Astrocyte (in vitro differentiated cells and primary cell): ENCODE measurements at regions not wholly inside any gene's neighbourhood (a gene's known extent, or its start where the extent isn't known, plus 50 kb on each side); places are given as distances from the start of the nearest gene placed in this dataset.
"Not testable (repeated sequence)": the region's sequence is repeated elsewhere in the genome, so short reads cannot be mapped to it uniquely, and the experiment has no call there.

ENCODE experiments used
- DNase-seq: peaks from one replicate; pipeline ENCODE4 v3.0.0-alpha.2; 2010; ENCODE audit warnings: low read depth
- FAIRE-seq: peaks from 2 replicates; lab custom pipeline; 2011; peaks lifted over from hg19 to GRCh38; lab: Jason Lieb, UNC
- H2AFZ ChIP-seq: 2 replicates; pipeline ENCODE4 v1.6.0; 2012; ENCODE audit warnings: low read depth, low read length, inconsistent platforms
- H3K27ac ChIP-seq: 2 replicates; pipeline ENCODE4 v1.5.1; 2011; ENCODE audit warnings: low read depth, low read length, inconsistent platforms
- H3K27me3 ChIP-seq: 2 replicates; pipeline ENCODE4 v1.6.0; 2011; ENCODE audit warnings: low read length, inconsistent platforms; ENCODE audit not compliant: insufficient read depth
- H3K36me3 ChIP-seq: 2 replicates; pipeline ENCODE4 v1.5.1; 2011; ENCODE audit warnings: low read length, inconsistent platforms; ENCODE audit not compliant: insufficient read depth
- H3K4me1 ChIP-seq: 2 replicates; pipeline ENCODE4 v1.5.1; 2011; ENCODE audit warnings: low read length, inconsistent platforms; ENCODE audit not compliant: insufficient read depth
- H3K4me2 ChIP-seq: 2 replicates; pipeline ENCODE4 v1.6.0; 2012; ENCODE audit warnings: low read length, inconsistent platforms
- H3K4me3 ChIP-seq: 2 replicates; pipeline ENCODE4 v1.5.1; 2011; ENCODE audit warnings: low read depth, mild to moderate bottlenecking, low read length, inconsistent platforms; ENCODE audit not compliant: insufficient read depth
- H3K79me2 ChIP-seq: 2 replicates; pipeline ENCODE4 v1.6.0; 2012; ENCODE audit warnings: mild to moderate bottlenecking, low read length, inconsistent platforms; ENCODE audit not compliant: insufficient read depth
- H3K9ac ChIP-seq: 2 replicates; pipeline ENCODE4 v1.6.0; 2012; ENCODE audit warnings: mild to moderate bottlenecking, low read length, inconsistent platforms
- H3K9me3 ChIP-seq: 2 replicates; pipeline ENCODE4 v1.5.1; 2012; ENCODE audit warnings: low read depth, mild to moderate bottlenecking, low read length, inconsistent platforms; ENCODE audit not compliant: insufficient read depth
- H4K20me1 ChIP-seq: 2 replicates; pipeline ENCODE4 v1.6.0; 2012; ENCODE audit warnings: low read length, inconsistent platforms; ENCODE audit not compliant: insufficient read depth
- H3K27ac Mint-ChIP-seq: one replicate; pipeline ENCODE4 v1.8.0; 2021; ENCODE audit warnings: mild to moderate bottlenecking, mixed read lengths; ENCODE audit not compliant: unreplicated experiment
- H3K27me3 Mint-ChIP-seq: one replicate; pipeline ENCODE4 v1.8.0; 2021; ENCODE audit warnings: low read depth, mixed read lengths; ENCODE audit not compliant: unreplicated experiment
- H3K36me3 Mint-ChIP-seq: one replicate; pipeline ENCODE4 v1.8.0; 2021; ENCODE audit warnings: low read depth, mixed read lengths; ENCODE audit not compliant: unreplicated experiment
- H3K4me1 Mint-ChIP-seq: one replicate; pipeline ENCODE4 v1.8.0; 2021; ENCODE audit warnings: low read depth, mixed read lengths; ENCODE audit not compliant: unreplicated experiment
- H3K4me3 Mint-ChIP-seq: one replicate; pipeline ENCODE4 v1.8.0; 2021; ENCODE audit warnings: mild to moderate bottlenecking, moderate library complexity, mixed read lengths; ENCODE audit not compliant: unreplicated experiment
- H3K9me3 Mint-ChIP-seq: one replicate; pipeline ENCODE4 v1.8.0; 2021; ENCODE audit warnings: mild to moderate bottlenecking, mixed read lengths; ENCODE audit not compliant: unreplicated experiment
- EZH2 ChIP-seq: IDR thresholded peaks from 2 replicates; pipeline ENCODE4 v1.6.1; 2012; ENCODE audit warnings: mild to moderate bottlenecking, low read length, inconsistent platforms; ENCODE audit not compliant: insufficient read depth
- TF ChIP-seq, protein P1 (sequence below): IDR thresholded peaks from 2 replicates; pipeline ENCODE4 v1.5.1; 2011; ENCODE audit warnings: low read depth, mild to moderate bottlenecking, inconsistent platforms, low read length, moderate library complexity; ENCODE audit not compliant: insufficient read depth

DNA sequence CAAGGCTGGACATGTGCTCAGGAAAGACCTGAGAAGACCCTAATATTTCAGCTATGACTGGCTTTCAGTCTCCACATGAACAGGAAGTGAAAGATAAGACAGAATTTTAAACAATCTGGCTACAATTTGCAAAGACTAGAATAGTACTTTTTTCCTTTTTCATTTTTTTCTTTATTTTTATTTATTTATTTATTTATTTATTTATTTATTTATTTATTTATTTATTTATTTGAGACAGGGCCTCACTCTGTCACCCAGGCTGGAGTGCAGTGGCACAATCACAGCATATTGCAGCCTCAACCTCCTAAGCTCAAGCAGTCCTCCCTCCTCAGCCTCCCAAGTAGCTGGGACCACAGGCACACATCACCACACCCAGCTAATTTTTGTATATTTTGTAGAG is 61.1 kb upstream of the PHF6 start:
- not testable (repeated sequence) for H3K36me3 Mint-ChIP-seq, H3K27me3 Mint-ChIP-seq, H3K9ac ChIP-seq, H3K4me1 ChIP-seq, H3K4me1 Mint-ChIP-seq, H3K79me2 ChIP-seq, H3K4me2 ChIP-seq, H3K9me3 ChIP-seq, H4K20me1 ChIP-seq, H3K4me3 ChIP-seq, H3K36me3 ChIP-seq, H2AFZ ChIP-seq, DNase-seq, H3K4me3 Mint-ChIP-seq, H3K9me3 Mint-ChIP-seq, H3K27ac ChIP-seq, FAIRE-seq, H3K27ac Mint-ChIP-seq, H3K27me3 ChIP-seq

DNA sequence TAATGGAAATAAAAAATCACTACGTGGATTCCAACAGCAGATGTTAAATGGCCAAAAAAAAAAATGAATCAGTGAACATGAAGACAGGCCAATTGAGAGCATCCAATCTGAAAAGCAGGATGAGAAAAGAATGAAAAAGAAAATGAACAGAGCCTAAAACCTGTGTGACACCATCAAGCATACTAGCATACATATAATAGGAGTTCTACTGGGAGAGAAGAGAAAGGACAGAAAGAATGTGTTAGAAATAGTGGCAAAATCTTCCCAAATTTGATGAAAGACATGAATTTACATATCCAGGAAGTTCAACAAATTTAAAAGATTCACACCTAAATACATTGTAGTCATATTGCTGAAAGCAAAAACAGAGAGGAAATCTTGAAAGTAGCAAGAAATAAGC is 59.7 kb upstream of the PHF6 start:
- Histone ChIP-seq H3K4me1 (no peaks in the 10 kb centered on the region), H3K9ac (no peak overlapping the region), H2AFZ (no peak overlapping the region), H3K4me2 (no peak overlapping the region), H3K36me3 (no peaks in the 10 kb centered on the region), H3K27ac (no peak overlapping the region), H3K4me3 (no peak overlapping the region), H4K20me1 (no peaks in the 10 kb centered on the region), H3K9me3 (no peaks in the 10 kb centered on the region), H3K27me3 (no peaks in the 10 kb centered on the region), H3K79me2 (no peaks in the 10 kb centered on the region)
- H3K9me3 Mint-ChIP-seq, result peaks cover 7% of the 10 kb centered on the region
- no peak overlapping the region for H3K27ac Mint-ChIP-seq
- no peaks in the 10 kb centered on the region for H3K4me1 Mint-ChIP-seq
- TF ChIP-seq, protein P1, sequence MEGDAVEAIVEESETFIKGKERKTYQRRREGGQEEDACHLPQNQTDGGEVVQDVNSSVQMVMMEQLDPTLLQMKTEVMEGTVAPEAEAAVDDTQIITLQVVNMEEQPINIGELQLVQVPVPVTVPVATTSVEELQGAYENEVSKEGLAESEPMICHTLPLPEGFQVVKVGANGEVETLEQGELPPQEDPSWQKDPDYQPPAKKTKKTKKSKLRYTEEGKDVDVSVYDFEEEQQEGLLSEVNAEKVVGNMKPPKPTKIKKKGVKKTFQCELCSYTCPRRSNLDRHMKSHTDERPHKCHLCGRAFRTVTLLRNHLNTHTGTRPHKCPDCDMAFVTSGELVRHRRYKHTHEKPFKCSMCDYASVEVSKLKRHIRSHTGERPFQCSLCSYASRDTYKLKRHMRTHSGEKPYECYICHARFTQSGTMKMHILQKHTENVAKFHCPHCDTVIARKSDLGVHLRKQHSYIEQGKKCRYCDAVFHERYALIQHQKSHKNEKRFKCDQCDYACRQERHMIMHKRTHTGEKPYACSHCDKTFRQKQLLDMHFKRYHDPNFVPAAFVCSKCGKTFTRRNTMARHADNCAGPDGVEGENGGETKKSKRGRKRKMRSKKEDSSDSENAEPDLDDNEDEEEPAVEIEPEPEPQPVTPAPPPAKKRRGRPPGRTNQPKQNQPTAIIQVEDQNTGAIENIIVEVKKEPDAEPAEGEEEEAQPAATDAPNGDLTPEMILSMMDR, result no peak
- TF ChIP-seq EZH2, result no peak
- FAIRE-seq (peak; percentile 92), DNase-seq (no peak)
- no peak overlapping the region for H3K4me3 Mint-ChIP-seq
- no peaks in the 10 kb centered on the region for H3K27me3 Mint-ChIP-seq
- H3K36me3 Mint-ChIP-seq, result no peaks in the 10 kb centered on the region

DNA sequence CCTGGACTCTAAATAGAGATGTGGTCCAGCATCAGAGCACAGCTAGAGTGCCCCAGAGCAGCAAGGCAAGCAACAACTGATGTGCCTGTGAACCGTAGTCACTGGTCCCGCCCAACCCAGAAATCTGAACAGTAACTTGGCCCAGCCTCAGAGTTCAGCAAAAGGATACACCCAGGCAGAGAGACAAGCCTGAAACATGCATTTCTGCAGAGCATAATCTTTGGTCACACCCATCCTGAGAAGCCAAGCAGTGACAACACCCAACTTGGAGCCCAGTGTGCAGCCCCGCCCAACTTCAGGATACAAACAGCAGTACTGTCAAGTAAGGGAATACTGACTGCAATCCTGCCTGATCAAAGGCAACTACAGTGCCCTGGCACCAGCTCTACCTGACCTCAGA is 57.2 kb upstream of the PHF6 start:
- Histone ChIP-seq H4K20me1 (no peaks in the 10 kb centered on the region), H3K79me2 (no peaks in the 10 kb centered on the region), H3K9ac (no peak overlapping the region), H3K4me2 (no peak overlapping the region), H3K4me1 (no peaks in the 10 kb centered on the region), H3K4me3 (no peak overlapping the region), H3K27ac (no peak overlapping the region), H3K36me3 (no peaks in the 10 kb centered on the region), H3K9me3 (no peaks in the 10 kb centered on the region), H2AFZ (no peak overlapping the region), H3K27me3 (no peaks in the 10 kb centered on the region)
- Mint-ChIP-seq H3K27ac (no peak overlapping the region), H3K4me3 (no peak overlapping the region), H3K4me1 (no peaks in the 10 kb centered on the region), H3K9me3 (peaks cover 7% of the 10 kb centered on the region), H3K36me3 (no peaks in the 10 kb centered on the region), H3K27me3 (no peaks in the 10 kb centered on the region)
- no peak for DNase-seq
- FAIRE-seq, result no peak
- TF ChIP-seq EZH2, result no peak
